Fibroblast of skin of back (primary cell): ENCODE measurements at regions not wholly inside any gene's neighbourhood (a gene's known extent, or its start where the extent isn't known, plus 50 kb on each side); places are given as distances from the start of the nearest gene placed in this dataset.

Experiments
- DNase-seq: peaks from one replicate; pipeline ENCODE4 v3.0.0-alpha.2; 2013

- DNase-seq: no peak
Measured at GRCh38 chr9:19587678-19588077, 178.9 kb downstream of the ACER2 start.

GRCh38 chr9:19583890-19584289 lies 175.1 kb downstream of the ACER2 start:
- no peak for DNase-seq

GRCh38 chr9:19577411-19577810 lies 168.6 kb downstream of the ACER2 start:
- no peak for DNase-seq

GRCh38 chr9:19568946-19569345 lies 160.1 kb downstream of the ACER2 start:
- DNase-seq: no peak

- no peak for DNase-seq
Measured at GRCh38 chr9:19564396-19565061, 155.7 kb downstream of the ACER2 start.

- DNase-seq: no peak
Measured at GRCh38 chr9:19555214-19555613, 146.4 kb downstream of the ACER2 start.

- no peak for DNase-seq
Measured at GRCh38 chr9:19554529-19554928, 145.7 kb downstream of the ACER2 start.

GRCh38 chr9:19553441-19553840 lies 144.6 kb downstream of the ACER2 start:
- no peak for DNase-seq

- DNase-seq: no peak
Measured at GRCh38 chr9:19552282-19553105, 143.7 kb downstream of the ACER2 start.

- DNase-seq: no peak
Measured at GRCh38 chr9:19551124-19551929, 142.5 kb downstream of the ACER2 start.

GRCh38 chr9:19550009-19550408 lies 141.2 kb downstream of the ACER2 start:
- DNase-seq: no peak

- peak; percentile 5 for DNase-seq
Measured at GRCh38 chr9:19533373-19533772, 124.6 kb downstream of the ACER2 start.

GRCh38 chr9:19527663-19528062 lies 118.9 kb downstream of the ACER2 start:
- DNase-seq: no peak

GRCh38 chr9:19522558-19522957 lies 113.7 kb downstream of the ACER2 start:
- no peak for DNase-seq

GRCh38 chr9:19521205-19521604 lies 112.4 kb downstream of the ACER2 start:
- no peak for DNase-seq

GRCh38 chr9:19517202-19517942 lies 108.6 kb downstream of the ACER2 start:
- DNase-seq: no peak

- DNase-seq: no peak
Measured at GRCh38 chr9:19516348-19516747, 107.5 kb downstream of the ACER2 start.

- DNase-seq: peak; percentile 30
Measured at GRCh38 chr9:19513671-19514275, 105.0 kb downstream of the ACER2 start.

GRCh38 chr9:19512103-19512832 lies 103.5 kb downstream of the ACER2 start:
- DNase-seq: no peak

GRCh38 chr9:19511694-19512093 lies 102.9 kb downstream of the ACER2 start:
- DNase-seq: no peak

- DNase-seq: no peak
Measured at GRCh38 chr9:19510907-19511306, 102.1 kb downstream of the ACER2 start.
